ENCODE measurements at regions not wholly inside any gene's neighbourhood (a gene's known extent, or its start where the extent isn't known, plus 50 kb on each side); places are given as distances from the start of the nearest gene placed in this dataset.

- no peak for TF ChIP-seq POLR2A (IDR thresholded peaks at IDR 0.05)
- TF ChIP-seq CTCF (IDR thresholded peaks at IDR 0.05) = no peak
These were observed 144.4 kb upstream of the SESN3 start for GRCh38 chr11:95375451-95375850.
